H1 (cell line): ENCODE measurements at regions not wholly inside any gene's neighbourhood (a gene's known extent, or its start where the extent isn't known, plus 50 kb on each side); places are given as distances from the start of the nearest gene placed in this dataset.

Source experiments
- CBX8 ChIP-seq: fragments of 300-800, 300-1000 bp; sonication (generic); IDR thresholded peaks from 2 replicates; pipeline ENCODE4 v1.7.1; 2016; ENCODE audit warnings: low read depth, low read length, borderline replicate concordance
- GABPA ChIP-seq: IDR thresholded peaks from 2 replicates; pipeline ENCODE4 v1.6.1; 2011; ENCODE audit warnings: mild to moderate bottlenecking, low read length, moderate library complexity, borderline replicate concordance; ENCODE audit not compliant: insufficient read depth
- KDM4A ChIP-seq: IDR thresholded peaks from one replicate; pipeline ENCODE4 v1.7.1; 2012; ENCODE audit warnings: low read depth, mild to moderate bottlenecking, moderate library complexity, low read length, inconsistent platforms; ENCODE audit not compliant: severe bottlenecking
- NANOG ChIP-seq: IDR thresholded peaks from 2 replicates; pipeline ENCODE4 v1.6.1; 2011; ENCODE audit warnings: low read length, low read depth, mild to moderate bottlenecking, inconsistent platforms; ENCODE audit not compliant: insufficient read depth, poor library complexity, severe bottlenecking
- POLR2A ChIP-seq, 2 experiments: IDR thresholded peaks; 1 replicate in 1 of 2; 2 replicates in 1 of 2; pipeline ENCODE4 v1.6.1; 2011; ENCODE audit warnings: low read depth in 2 of 2, low read length in 2 of 2, mild to moderate bottlenecking in 2 of 2; ENCODE audit errors: control extremely low read depth in 1 of 2
- RNF2 ChIP-seq: fragments of 200-900, 300-1000 bp; sonication (generic); IDR thresholded peaks from 2 replicates; pipeline ENCODE4 v1.7.1; 2016; ENCODE audit warnings: borderline replicate concordance, low read depth, mild to moderate bottlenecking, antibody characterized with exemption, low read length; ENCODE audit not compliant: poor library complexity, severe bottlenecking; ENCODE audit errors: missing control alignments
- SIX5 ChIP-seq: IDR thresholded peaks from 2 replicates; pipeline ENCODE4 v1.6.1; 2011; ENCODE audit warnings: mild to moderate bottlenecking, low read depth, low read length
- TEAD4 ChIP-seq: IDR thresholded peaks from 2 replicates; pipeline ENCODE4 v1.6.1; 2012; ENCODE audit warnings: low read depth, low read length, inconsistent platforms, mixed read lengths

GRCh38 chr9:100718717-100719116 is 140.8 kb downstream of the CAVIN4 start (continued):
- TF ChIP-seq RNF2: no peak
- no peak for TF ChIP-seq POLR2A (IDR thresholded peaks at IDR 0.05; ENCODE audit: control extremely low read depth in 1 of 2, low read depth in 2 of 2, low read length in 2 of 2)
- no peak for TF ChIP-seq SIX5
- TF ChIP-seq TEAD4: no peak
- TF ChIP-seq NANOG: no peak
- no peak for TF ChIP-seq GABPA
- no peak for TF ChIP-seq CBX8
- TF ChIP-seq KDM4A: no peak
